Adrenal gland (tissue), 5 donors: ENCODE measurements at regions not wholly inside any gene's neighbourhood (a gene's known extent, or its start where the extent isn't known, plus 50 kb on each side); places are given as distances from the start of the nearest gene placed in this dataset.

Experiments
- CTCF ChIP-seq, 6 experiments: fragments of 450-650 bp in 4 of 6; fragments of 200-600 bp in 2 of 6; sonication (generic) in 1 of 6; IDR thresholded peaks; 1 replicate in 5 of 6; 2 replicates in 1 of 6; pipeline versions ENCODE4 v1.5.1 to v1.8.0; 2016 to 2021; ENCODE audit warnings: antibody characterized with exemption in 6 of 6, mild to moderate bottlenecking in 2 of 6, moderate library complexity in 1 of 6
- POLR2A ChIP-seq, 2 donors: fragments of 450-650 bp; IDR thresholded peaks; one replicate each; pipeline ENCODE4 v1.6.1; 2017; ENCODE audit warnings: antibody characterized with exemption in 2 of 2, mild to moderate bottlenecking in 2 of 2, moderate library complexity in 1 of 2
- donor health status: DM: no; HTN: no; CAD: no.

GRCh38 chr3:102016417-102016816, 167.1 kb downstream of the NFKBIZ start:
- TF ChIP-seq CTCF (IDR thresholded peaks at IDR 0.05): no peak
- TF ChIP-seq POLR2A (IDR thresholded peaks at IDR 0.05): no peak
